ENCODE measurements at regions not wholly inside any gene's neighbourhood (a gene's known extent, or its start where the extent isn't known, plus 50 kb on each side); places are given as distances from the start of the nearest gene placed in this dataset.

GRCh38 chr13:39100996-39101738 lies 62.9 kb downstream of the NHLRC3 start:
- TF ChIP-seq CTCF (IDR thresholded peaks at IDR 0.05) = no peak
- no peak for DNase-seq (ENCODE audit: low spot score)
- Histone ChIP-seq H3K4me3 (no peak overlapping the region), H3K27ac (no peak overlapping the region)

- no peak for TF ChIP-seq CTCF (IDR thresholded peaks at IDR 0.05)
- Histone ChIP-seq H3K4me3 (no peak overlapping the region), H3K27ac (no peak overlapping the region)
- DNase-seq (ENCODE audit: low spot score) = no peak
Measured at GRCh38 chr13:39102981-39103490, 64.8 kb downstream of the NHLRC3 start.

- Histone ChIP-seq H3K4me3 (no peak overlapping the region), H3K27ac (no peak overlapping the region)
- no peak for TF ChIP-seq CTCF (IDR thresholded peaks at IDR 0.05)
- DNase-seq (ENCODE audit: low spot score) = no peak
Measured at GRCh38 chr13:39105110-39105509, 66.9 kb downstream of the NHLRC3 start.

GRCh38 chr13:39106216-39107005 lies 68.2 kb downstream of the NHLRC3 start:
- TF ChIP-seq CTCF (IDR thresholded peaks at IDR 0.05) = no peak
- Histone ChIP-seq H3K27ac (no peak overlapping the region), H3K4me3 (no peak overlapping the region)
- no peak for DNase-seq (ENCODE audit: low spot score)

GRCh38 chr13:39107561-39107960 lies 69.3 kb downstream of the NHLRC3 start:
- no peak overlapping the region for H3K4me3 ChIP-seq
- no peak for TF ChIP-seq CTCF (IDR thresholded peaks at IDR 0.05)
- no peak for DNase-seq (ENCODE audit: low spot score)

GRCh38 chr13:39108783-39109182 lies 70.5 kb downstream of the NHLRC3 start:
- DNase-seq (ENCODE audit: low spot score) = no peak
- Histone ChIP-seq H3K27ac (no peak overlapping the region), H3K4me3 (no peak overlapping the region)
- no peak for TF ChIP-seq CTCF (IDR thresholded peaks at IDR 0.05)

More at GRCh38 chr13:39107561-39107960, 69.3 kb downstream of the NHLRC3 start:
- H3K27ac ChIP-seq = no peak overlapping the region

Measured in coronary artery (tissue), 2 donors.